ENCODE measurements at regions not wholly inside any gene's neighbourhood (a gene's known extent, or its start where the extent isn't known, plus 50 kb on each side); places are given as distances from the start of the nearest gene placed in this dataset.

DNA sequence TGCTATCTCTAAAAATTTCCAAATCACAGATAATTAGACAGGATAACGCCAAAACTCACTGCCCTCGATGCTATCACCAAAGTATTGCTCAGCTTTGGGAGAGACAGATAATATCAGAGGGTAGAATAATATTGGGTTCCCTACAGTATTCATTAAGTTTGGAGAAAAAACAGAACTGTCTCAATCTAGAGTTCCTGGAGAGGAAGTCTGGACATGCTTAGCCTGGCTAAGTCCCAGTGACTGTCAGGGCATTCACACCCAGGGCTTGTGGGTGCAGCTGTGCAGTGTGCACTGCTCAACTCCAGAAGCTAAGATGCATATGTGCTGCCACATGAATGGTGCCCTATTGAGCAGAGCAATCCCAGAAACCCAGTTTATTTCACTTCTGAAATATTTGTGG lies 459.6 kb upstream of the DPH6 start:
- no peak for TF ChIP-seq EZH2 (IDR thresholded peaks at IDR 0.05; ENCODE audit: borderline replicate concordance, insufficient read depth, low read depth, low read length, poor library complexity, severe bottlenecking)
- TF ChIP-seq, protein P1, sequence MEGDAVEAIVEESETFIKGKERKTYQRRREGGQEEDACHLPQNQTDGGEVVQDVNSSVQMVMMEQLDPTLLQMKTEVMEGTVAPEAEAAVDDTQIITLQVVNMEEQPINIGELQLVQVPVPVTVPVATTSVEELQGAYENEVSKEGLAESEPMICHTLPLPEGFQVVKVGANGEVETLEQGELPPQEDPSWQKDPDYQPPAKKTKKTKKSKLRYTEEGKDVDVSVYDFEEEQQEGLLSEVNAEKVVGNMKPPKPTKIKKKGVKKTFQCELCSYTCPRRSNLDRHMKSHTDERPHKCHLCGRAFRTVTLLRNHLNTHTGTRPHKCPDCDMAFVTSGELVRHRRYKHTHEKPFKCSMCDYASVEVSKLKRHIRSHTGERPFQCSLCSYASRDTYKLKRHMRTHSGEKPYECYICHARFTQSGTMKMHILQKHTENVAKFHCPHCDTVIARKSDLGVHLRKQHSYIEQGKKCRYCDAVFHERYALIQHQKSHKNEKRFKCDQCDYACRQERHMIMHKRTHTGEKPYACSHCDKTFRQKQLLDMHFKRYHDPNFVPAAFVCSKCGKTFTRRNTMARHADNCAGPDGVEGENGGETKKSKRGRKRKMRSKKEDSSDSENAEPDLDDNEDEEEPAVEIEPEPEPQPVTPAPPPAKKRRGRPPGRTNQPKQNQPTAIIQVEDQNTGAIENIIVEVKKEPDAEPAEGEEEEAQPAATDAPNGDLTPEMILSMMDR (IDR thresholded peaks at IDR 0.05), result no peak
